ENCODE measurements at regions not wholly inside any gene's neighbourhood (a gene's known extent, or its start where the extent isn't known, plus 50 kb on each side); places are given as distances from the start of the nearest gene placed in this dataset.
"Not testable (repeated sequence)": the region's sequence is repeated elsewhere in the genome, so short reads cannot be mapped to it uniquely, and the experiment has no call there.

GRCh38 chr6:115618256-115618655, 442.4 kb downstream of the FRK start:
- no peak for DNase-seq

- no peak for DNase-seq
Measured at GRCh38 chr6:115617031-115617430, 443.7 kb downstream of the FRK start.

GRCh38 chr6:115613488-115613887, 447.2 kb downstream of the FRK start:
- no peak for DNase-seq

- no peak for DNase-seq
Measured at GRCh38 chr6:115612796-115613479, 447.8 kb downstream of the FRK start.

- no peak for DNase-seq
Measured at GRCh38 chr6:115612216-115612615, 448.5 kb downstream of the FRK start.

- no peak for DNase-seq
Measured at GRCh38 chr6:115610696-115611095, 450.0 kb downstream of the FRK start.

- DNase-seq: no peak
Measured at GRCh38 chr6:115609111-115609510, 451.6 kb downstream of the FRK start.

GRCh38 chr6:115602466-115602865, 458.2 kb downstream of the FRK start:
- no peak for DNase-seq

- no peak for DNase-seq
Measured at GRCh38 chr6:115601509-115601908, 459.2 kb downstream of the FRK start.

- DNase-seq: no peak
Measured at GRCh38 chr6:115601064-115601463, 459.6 kb downstream of the FRK start.

GRCh38 chr6:115594891-115595290, 465.8 kb downstream of the FRK start:
- no peak for DNase-seq

- no peak for DNase-seq
Measured at GRCh38 chr6:115592025-115592424, 468.7 kb downstream of the FRK start.

- DNase-seq: not testable (repeated sequence)
Measured at GRCh38 chr6:115589072-115589471, 471.6 kb downstream of the FRK start.

GRCh38 chr6:115583290-115583689, 477.4 kb downstream of the FRK start:
- DNase-seq: no peak

GRCh38 chr6:115582386-115582785, 478.3 kb downstream of the FRK start:
- no peak for DNase-seq

GRCh38 chr6:115579565-115579964, 481.1 kb downstream of the FRK start:
- not testable (repeated sequence) for DNase-seq

- DNase-seq: no peak
Measured at GRCh38 chr6:115577270-115577669, 483.4 kb downstream of the FRK start.

GRCh38 chr6:115575285-115575684, 485.4 kb downstream of the FRK start:
- DNase-seq: no peak

- DNase-seq: no peak
Measured at GRCh38 chr6:115573861-115574260, 486.8 kb downstream of the FRK start.

- no peak for DNase-seq
Measured at GRCh38 chr6:115570331-115570730, 490.4 kb downstream of the FRK start.

GRCh38 chr6:115554060-115554459, 506.6 kb downstream of the FRK start:
- no peak for DNase-seq

- no peak for DNase-seq
Measured at GRCh38 chr6:115551527-115551926, 509.2 kb downstream of the FRK start.

- no peak for DNase-seq
Measured at GRCh38 chr6:115545672-115545986, 515.1 kb downstream of the FRK start.

GRCh38 chr6:115544765-115545671, 515.7 kb downstream of the FRK start:
- DNase-seq: no peak
